Left lobe of liver (tissue), 2 donors: ENCODE measurements at regions not wholly inside any gene's neighbourhood (a gene's known extent, or its start where the extent isn't known, plus 50 kb on each side); places are given as distances from the start of the nearest gene placed in this dataset.

Experiments
- ATAC-seq: fragments of 200-7000 bp; cut with Tn5 transposase; one replicate; pipeline ENCODE4 v1.9.1; 2020; ENCODE audit warnings: mild to moderate bottlenecking, moderate library complexity
- DNase-seq: peaks from one replicate; pipeline ENCODE4 v3.0.0-alpha.2; 2020; ENCODE audit warnings: low spot score
- donor health status: DM: no; HTN: no; CAD: no; lungs with moderate emphysema.
- donor health status: DM: no; HTN: yes; CAD: no.

GRCh38 chr12:91432089-91432488, 249.5 kb upstream of the DCN start:
- ATAC-seq, result peak; percentile 57
- no peak for DNase-seq

DNA sequence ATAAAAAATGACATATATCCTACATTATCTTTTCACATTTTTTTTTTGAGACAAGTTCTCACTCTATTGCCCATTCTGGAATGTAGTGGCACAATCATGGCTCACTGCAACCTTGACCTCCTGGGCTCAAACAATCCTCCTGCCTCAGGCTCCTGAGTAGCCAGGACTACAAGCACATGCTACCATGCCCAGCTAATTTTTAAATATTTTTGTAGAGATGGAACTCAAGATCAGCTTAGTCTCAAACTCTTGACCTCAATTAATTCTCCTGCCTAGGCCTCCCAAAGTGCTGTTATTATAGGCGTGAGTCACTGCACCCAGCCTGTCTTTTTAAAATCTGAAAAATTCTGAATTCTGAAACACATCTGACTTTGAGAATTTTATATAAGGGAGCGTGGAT, 241.9 kb upstream of the DCN start:
- DNase-seq (no peak), ATAC-seq (no peak)

- DNase-seq (no peak), ATAC-seq (no peak)
Observed at GRCh38 chr12:91423693-91424050, 241.1 kb upstream of the DCN start.

- no peak for ATAC-seq
- no peak for DNase-seq
Observed at GRCh38 chr12:91422811-91423692, 240.4 kb upstream of the DCN start.

DNA sequence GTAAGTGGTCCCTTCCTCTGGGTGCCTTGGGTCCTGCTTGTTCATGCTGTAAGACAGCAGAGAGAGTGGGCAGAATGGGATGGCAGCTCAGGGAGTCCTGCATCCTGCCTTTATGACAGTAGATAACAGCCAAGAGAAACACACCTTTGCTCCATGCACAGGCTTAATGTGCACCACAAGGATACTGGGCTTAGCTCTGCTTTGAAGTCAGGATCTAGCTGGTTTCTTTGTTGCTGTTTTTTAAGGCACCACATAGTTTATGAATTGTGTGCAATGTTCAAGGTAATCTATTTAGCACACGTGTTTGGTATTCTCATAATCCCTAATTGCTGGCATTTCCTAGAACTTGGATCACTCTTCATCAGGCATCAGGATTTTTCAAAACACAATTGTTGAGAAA, 239.5 kb upstream of the DCN start:
- ATAC-seq (no peak), DNase-seq (no peak)

- DNase-seq (no peak), ATAC-seq (no peak)
Observed at GRCh38 chr12:91419809-91420208, 237.2 kb upstream of the DCN start.

DNA sequence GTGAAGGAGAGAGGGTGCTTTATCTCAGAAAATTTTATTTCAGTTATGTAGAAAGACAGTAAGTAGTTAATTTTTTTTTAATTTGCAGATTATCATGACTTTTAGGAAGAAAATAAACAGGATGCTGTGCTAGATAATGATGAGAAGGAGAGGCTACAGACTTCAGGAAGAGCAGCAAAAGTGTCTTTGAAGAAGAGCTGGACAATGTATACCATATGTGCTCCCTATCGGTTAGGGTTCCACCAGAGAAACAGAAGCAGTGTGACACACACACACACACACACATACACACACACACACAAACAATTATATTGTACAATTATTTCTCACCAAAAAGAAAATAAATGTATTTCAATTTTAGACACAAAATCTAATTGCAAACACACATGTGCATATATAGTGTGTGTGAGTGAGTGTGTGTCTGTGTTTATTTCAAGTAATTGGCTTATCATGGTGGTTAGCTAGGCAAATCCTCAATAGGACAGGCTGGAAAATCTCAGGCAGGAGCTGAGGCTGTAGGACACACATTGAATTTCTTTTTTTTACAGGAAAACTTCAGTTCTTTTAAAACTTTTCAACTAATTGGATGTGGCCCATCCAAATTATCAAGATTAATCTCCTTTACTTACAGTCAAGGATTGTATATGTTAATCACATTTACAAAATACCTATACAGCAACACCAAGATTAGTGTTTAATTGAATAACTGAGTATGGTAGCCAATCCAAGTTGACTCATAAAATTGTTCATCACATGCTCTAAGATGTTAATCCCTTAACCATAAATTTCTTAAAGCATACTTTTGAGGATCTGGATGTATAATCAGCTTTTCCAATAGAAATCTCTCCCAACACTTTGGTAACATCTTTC, 235.8 kb upstream of the DCN start:
- no peak for ATAC-seq

GRCh38 chr12:91417650-91418049, 235.0 kb upstream of the DCN start:
- ATAC-seq, result no peak
- no peak for DNase-seq

More for the DNA sequence above, 235.8 kb upstream of the DCN start:
- no peak for DNase-seq

- DNase-seq (no peak), ATAC-seq (no peak)
Observed at GRCh38 chr12:91414636-91415035, 232.0 kb upstream of the DCN start.

DNA sequence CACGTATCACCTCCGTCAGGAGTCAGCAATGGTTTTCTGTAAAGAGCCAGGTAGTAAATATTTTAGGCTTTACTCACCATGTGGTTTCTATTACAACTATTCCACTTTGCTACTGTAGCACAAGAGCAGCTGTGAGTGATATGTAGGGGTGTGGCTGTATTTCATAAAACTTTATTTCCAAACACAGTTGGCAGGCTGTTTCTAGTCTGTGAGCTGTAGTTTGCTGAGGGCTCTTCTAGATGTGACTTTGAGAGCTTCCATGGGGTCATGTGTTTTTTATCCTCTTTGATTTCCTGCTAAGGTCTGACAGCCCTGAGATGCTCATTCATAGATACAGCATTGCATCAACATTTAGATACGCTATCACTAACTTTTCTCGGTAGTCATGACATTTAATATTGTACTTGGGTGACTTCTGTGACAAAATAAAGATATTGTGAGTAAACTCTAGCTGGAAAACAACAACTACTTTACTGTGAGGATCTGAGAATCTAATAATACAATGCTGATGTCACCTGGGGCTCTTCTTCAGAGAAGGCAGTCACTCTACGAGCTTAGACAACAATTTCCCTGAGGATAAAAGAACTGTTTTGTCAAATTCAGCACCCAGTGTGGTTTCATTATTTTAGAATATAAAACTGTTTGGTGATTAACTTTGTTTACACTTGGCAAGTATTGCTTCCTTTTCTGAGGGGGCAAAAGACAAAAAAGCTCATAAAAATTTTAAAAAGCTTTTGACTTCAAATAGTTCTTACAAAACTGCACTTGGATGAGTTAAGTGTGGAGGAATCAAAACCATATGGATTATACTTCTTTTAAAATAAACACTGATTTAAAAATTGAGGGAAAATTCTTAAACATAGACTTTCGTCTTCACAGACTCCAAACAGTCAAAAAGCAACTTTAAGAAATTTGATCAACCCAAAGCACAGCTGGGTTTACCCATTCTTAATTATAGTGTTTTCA, 231.2 kb upstream of the DCN start:
- ATAC-seq (no peak), DNase-seq (no peak)

- no peak for ATAC-seq
Observed at GRCh38 chr12:91406920-91407341, 224.3 kb upstream of the DCN start.

GRCh38 chr12:91404441-91404840, 221.8 kb upstream of the DCN start:
- ATAC-seq (no peak), DNase-seq (no peak)

More at GRCh38 chr12:91406920-91407341, 224.3 kb upstream of the DCN start:
- no peak for DNase-seq

- DNase-seq, result no peak
- no peak for ATAC-seq
Observed at GRCh38 chr12:91401190-91401589, 218.6 kb upstream of the DCN start.

DNA sequence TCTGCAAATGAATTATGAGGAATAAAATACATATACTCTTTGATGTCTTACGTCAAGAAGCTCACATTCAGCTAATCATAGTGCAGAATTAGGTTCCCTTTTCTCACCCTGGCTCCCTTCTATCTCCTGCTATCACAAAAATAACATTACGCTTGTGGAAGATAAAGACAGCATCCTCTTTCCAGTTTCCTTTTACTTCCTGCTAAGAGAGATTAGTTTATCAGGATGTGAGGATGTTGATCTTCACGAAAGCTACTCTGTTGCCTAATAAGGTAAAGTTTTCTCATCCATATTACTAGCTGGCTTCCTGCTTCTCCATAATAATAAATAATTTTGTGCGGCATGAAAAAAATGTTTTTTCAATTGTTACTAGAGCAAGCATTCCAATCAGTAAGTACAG, 217.7 kb upstream of the DCN start:
- peak; percentile 51 for ATAC-seq

GRCh38 chr12:91397866-91398532, 215.4 kb upstream of the DCN start:
- ATAC-seq, result no peak
- no peak for DNase-seq

More for the DNA sequence above, 217.7 kb upstream of the DCN start:
- no peak for DNase-seq

DNA sequence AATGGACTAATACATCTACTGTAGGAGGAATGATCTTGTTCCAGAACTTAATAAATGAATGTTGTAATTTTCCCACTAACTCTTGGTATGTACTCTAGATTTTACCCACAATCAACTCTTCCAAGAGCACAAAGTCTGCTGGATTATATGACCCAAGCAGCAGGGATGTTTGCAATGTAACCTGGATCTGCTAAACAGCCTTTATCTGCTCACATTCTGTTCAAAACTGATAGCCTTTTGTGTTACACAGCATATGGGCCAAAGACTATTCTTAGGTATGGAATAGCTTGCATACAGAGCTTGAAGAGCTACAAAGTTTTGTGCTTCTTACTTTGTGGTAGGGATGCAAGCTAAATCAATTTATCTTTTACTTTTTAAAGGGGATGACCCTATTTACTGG, 213.7 kb upstream of the DCN start:
- no peak for DNase-seq
- no peak for ATAC-seq

- no peak for ATAC-seq
Observed at GRCh38 chr12:91395628-91396135, 213.1 kb upstream of the DCN start.

DNA sequence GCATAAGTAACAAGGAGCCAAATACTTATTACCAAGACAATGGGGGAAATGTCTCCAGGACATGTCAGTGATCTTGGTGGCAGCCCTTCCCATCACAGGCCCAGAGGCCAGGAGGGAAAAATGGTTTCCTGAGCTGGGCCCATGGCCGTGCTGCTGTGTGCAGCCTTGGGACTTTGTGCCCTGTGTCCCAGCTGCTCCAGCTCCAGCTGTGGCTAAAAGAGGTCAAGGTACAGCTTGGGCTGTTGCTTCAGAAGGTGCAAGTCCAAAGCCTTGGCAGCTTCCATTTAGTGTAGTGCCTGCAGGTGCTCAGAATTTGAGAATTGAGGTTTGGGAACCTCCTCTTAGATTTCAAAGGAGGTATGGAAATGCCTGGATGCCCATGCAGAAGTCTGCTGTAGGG, 212.3 kb upstream of the DCN start:
- DNase-seq (peak; percentile 58), ATAC-seq (peak; percentile 91)

More at GRCh38 chr12:91395628-91396135, 213.1 kb upstream of the DCN start:
- DNase-seq, result no peak

GRCh38 chr12:91388573-91388972, 206.0 kb upstream of the DCN start:
- ATAC-seq, result no peak
- no peak for DNase-seq
